SK-N-SH (cell line): ENCODE measurements at regions not wholly inside any gene's neighbourhood (a gene's known extent, or its start where the extent isn't known, plus 50 kb on each side); places are given as distances from the start of the nearest gene placed in this dataset.

Source experiments
- EZH2phosphoT487 ChIP-seq: fragments of 200-600 bp; sonication (generic); IDR thresholded peaks from 2 replicates; pipeline ENCODE4 v1.6.1; 2017; ENCODE audit warnings: low read depth, mixed run types, mild to moderate bottlenecking, antibody characterized with exemption, moderate library complexity, borderline replicate concordance
- JUND ChIP-seq: IDR thresholded peaks from 2 replicates; pipeline ENCODE4 v1.4.0; 2012
- MXI1 ChIP-seq: IDR thresholded peaks from 2 replicates; pipeline ENCODE4 v1.6.1; 2012; ENCODE audit warnings: mild to moderate bottlenecking, low read depth, low read length, improper control_type of control experiment
- POLR2AphosphoS5 ChIP-seq: IDR thresholded peaks from 2 replicates; pipeline ENCODE4 v1.6.1; 2012; ENCODE audit warnings: low read depth, low read length
- TF ChIP-seq, protein P1 (sequence below): IDR thresholded peaks from 2 replicates; pipeline ENCODE4 v1.4.0; 2012; ENCODE audit warnings: low read depth
- TF ChIP-seq, protein P2 (sequence below): fragments of 200-600 bp; sonication (generic); IDR thresholded peaks from 2 replicates; pipeline ENCODE4 v1.6.1; 2017; ENCODE audit warnings: antibody characterized with exemption, mild to moderate bottlenecking, moderate library complexity

DNA sequence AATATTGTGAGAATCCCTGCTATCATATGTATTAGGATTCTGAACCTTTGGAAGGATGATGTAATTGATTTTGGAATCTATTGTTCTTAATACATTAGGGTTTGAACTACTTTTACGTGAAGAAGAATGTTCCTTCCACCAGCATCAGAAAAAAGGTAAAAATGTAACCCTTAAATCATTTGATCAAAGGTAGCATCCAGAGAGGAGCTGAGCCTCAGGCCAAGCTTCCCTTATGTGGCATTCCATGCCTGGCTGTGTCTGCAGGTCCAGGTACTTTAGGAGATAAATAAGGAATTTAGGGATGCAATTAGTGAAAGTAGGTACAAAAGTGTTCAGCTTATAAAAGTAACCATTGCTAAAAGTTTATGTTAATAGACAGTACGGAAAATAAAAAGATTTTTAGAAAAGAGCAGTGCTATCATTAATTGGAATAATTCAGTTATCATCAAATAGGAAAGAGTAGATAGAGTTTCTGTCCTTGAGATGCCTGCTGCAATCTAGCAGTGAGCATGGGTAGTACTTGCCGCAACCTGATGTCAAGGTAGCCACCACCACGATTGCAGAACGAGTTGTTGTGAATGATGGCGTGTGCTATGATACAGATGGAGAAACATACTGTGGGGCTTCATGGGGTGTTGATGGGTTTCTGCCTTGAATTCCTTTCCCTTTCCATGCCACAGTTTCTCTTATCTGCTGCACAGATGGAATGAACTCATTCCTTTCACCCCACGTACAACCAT, 228.8 kb downstream of the GATA3 start:
- TF ChIP-seq, protein P1, sequence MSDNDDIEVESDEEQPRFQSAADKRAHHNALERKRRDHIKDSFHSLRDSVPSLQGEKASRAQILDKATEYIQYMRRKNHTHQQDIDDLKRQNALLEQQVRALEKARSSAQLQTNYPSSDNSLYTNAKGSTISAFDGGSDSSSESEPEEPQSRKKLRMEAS, result no peak
- TF ChIP-seq, protein P2, sequence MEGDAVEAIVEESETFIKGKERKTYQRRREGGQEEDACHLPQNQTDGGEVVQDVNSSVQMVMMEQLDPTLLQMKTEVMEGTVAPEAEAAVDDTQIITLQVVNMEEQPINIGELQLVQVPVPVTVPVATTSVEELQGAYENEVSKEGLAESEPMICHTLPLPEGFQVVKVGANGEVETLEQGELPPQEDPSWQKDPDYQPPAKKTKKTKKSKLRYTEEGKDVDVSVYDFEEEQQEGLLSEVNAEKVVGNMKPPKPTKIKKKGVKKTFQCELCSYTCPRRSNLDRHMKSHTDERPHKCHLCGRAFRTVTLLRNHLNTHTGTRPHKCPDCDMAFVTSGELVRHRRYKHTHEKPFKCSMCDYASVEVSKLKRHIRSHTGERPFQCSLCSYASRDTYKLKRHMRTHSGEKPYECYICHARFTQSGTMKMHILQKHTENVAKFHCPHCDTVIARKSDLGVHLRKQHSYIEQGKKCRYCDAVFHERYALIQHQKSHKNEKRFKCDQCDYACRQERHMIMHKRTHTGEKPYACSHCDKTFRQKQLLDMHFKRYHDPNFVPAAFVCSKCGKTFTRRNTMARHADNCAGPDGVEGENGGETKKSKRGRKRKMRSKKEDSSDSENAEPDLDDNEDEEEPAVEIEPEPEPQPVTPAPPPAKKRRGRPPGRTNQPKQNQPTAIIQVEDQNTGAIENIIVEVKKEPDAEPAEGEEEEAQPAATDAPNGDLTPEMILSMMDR, result no peak
- TF ChIP-seq EZH2phosphoT487, result no peak
- no peak for TF ChIP-seq MXI1
- TF ChIP-seq POLR2AphosphoS5, result no peak
- TF ChIP-seq JUND, result no peak
